Endodermal cell (in vitro differentiated cells): ENCODE measurements at regions not wholly inside any gene's neighbourhood (a gene's known extent, or its start where the extent isn't known, plus 50 kb on each side); places are given as distances from the start of the nearest gene placed in this dataset.

Experiments
- DNase-seq: peaks from one replicate; pipeline ENCODE4 v3.0.0-alpha.2; 2017
- H3K27ac ChIP-seq: 2 replicates; pipeline ENCODE4 v1.5.1; 2013; ENCODE audit warnings: mild to moderate bottlenecking, low read depth, low read length, moderate library complexity
- H3K27me3 ChIP-seq: 2 replicates; pipeline ENCODE4 v1.6.1; 2013; ENCODE audit warnings: mild to moderate bottlenecking, low read length, moderate library complexity; ENCODE audit not compliant: insufficient read depth, control insufficient read depth, poor library complexity, severe bottlenecking
- H3K36me3 ChIP-seq: 2 replicates; pipeline ENCODE4 v1.7.0; 2013; ENCODE audit warnings: mild to moderate bottlenecking, low read length, moderate library complexity; ENCODE audit not compliant: control insufficient read depth, insufficient read depth
- H3K4me1 ChIP-seq: one replicate; pipeline ENCODE4 v1.7.0; 2013; ENCODE audit warnings: low read length; ENCODE audit not compliant: control insufficient read depth, insufficient read depth
- H3K4me3 ChIP-seq: 2 replicates; pipeline ENCODE4 v1.5.1; 2013; ENCODE audit warnings: mild to moderate bottlenecking, low read length, moderate library complexity
- H3K9ac ChIP-seq: 2 replicates; pipeline ENCODE4 v1.6.1; 2013; ENCODE audit warnings: mild to moderate bottlenecking, low read length, moderate library complexity; ENCODE audit not compliant: poor library complexity, severe bottlenecking; ENCODE audit errors: extremely low read depth
- H3K9me3 ChIP-seq: 2 replicates; pipeline ENCODE4 v1.6.1; 2013; ENCODE audit warnings: mild to moderate bottlenecking, low read length, moderate library complexity; ENCODE audit not compliant: control insufficient read depth
- H3K27ac Mint-ChIP-seq: 2 replicates; pipeline ENCODE4 v1.8.0; 2020; ENCODE audit warnings: mixed read lengths
- H3K27me3 Mint-ChIP-seq: 2 replicates; pipeline ENCODE4 v1.8.0; 2021; ENCODE audit warnings: mild to moderate bottlenecking, mixed read lengths; ENCODE audit not compliant: insufficient read depth
- H3K36me3 Mint-ChIP-seq: 2 replicates; pipeline ENCODE4 v1.8.0; 2020; ENCODE audit warnings: low read depth, mixed read lengths
- H3K4me1 Mint-ChIP-seq: 2 replicates; pipeline ENCODE4 v1.8.0; 2020; ENCODE audit warnings: mixed read lengths
- H3K4me3 Mint-ChIP-seq: 2 replicates; pipeline ENCODE4 v1.8.0; 2020; ENCODE audit warnings: mild to moderate bottlenecking, moderate library complexity, mixed read lengths
- H3K9me3 Mint-ChIP-seq: 2 replicates; pipeline ENCODE4 v1.8.0; 2020; ENCODE audit warnings: mild to moderate bottlenecking, mixed read lengths
- WGBS, 2 experiments: methylation state at CpG; one replicate each; pipeline versions ENCODE4 v1.1.5 to v1.1.7; 2013; ENCODE audit warnings: missing lambda C conversion rate in 2 of 2, mixed read lengths in 1 of 2; ENCODE audit not compliant: insufficient coverage in 1 of 2, insufficient read length in 1 of 2; 5-methylcytosine and 5-hydroxymethylcytosine counted together
- TF ChIP-seq, protein P1 (sequence below): fragments of 200-600 bp; sonication (generic); conservative IDR thresholded peaks from 2 replicates; pipeline ENCODE4 v1.5.0; 2021; ENCODE audit warnings: antibody characterized with exemption, mild to moderate bottlenecking

DNA sequence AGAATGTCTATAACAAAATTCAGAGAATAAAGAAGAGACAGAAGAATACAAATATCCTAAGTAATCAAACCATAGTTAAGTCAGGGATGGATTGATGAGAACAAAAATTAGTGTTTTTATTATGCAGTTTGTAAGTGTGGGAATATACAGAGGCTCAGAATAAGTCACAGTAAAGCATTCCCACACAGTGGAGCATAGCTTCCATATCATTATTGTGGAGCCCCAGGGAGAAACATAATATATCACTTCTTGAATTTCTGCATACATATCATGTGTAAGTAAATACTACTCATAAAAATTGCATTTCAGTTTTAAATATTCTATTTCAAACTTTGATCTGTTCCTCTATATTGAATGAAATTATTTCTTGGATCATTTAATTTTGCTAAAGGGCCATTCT, 790.4 kb downstream of the PLA2G4A start:
- Mint-ChIP-seq H3K4me3 (no peak overlapping the region), H3K9me3 (peaks cover 30% of the 10 kb centered on the region), H3K27me3 (no peaks in the 10 kb centered on the region), H3K4me1 (no peaks in the 10 kb centered on the region), H3K36me3 (peaks cover 4% of the 10 kb centered on the region), H3K27ac (no peak overlapping the region)
- TF ChIP-seq, protein P1, sequence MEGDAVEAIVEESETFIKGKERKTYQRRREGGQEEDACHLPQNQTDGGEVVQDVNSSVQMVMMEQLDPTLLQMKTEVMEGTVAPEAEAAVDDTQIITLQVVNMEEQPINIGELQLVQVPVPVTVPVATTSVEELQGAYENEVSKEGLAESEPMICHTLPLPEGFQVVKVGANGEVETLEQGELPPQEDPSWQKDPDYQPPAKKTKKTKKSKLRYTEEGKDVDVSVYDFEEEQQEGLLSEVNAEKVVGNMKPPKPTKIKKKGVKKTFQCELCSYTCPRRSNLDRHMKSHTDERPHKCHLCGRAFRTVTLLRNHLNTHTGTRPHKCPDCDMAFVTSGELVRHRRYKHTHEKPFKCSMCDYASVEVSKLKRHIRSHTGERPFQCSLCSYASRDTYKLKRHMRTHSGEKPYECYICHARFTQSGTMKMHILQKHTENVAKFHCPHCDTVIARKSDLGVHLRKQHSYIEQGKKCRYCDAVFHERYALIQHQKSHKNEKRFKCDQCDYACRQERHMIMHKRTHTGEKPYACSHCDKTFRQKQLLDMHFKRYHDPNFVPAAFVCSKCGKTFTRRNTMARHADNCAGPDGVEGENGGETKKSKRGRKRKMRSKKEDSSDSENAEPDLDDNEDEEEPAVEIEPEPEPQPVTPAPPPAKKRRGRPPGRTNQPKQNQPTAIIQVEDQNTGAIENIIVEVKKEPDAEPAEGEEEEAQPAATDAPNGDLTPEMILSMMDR = no peak
- Histone ChIP-seq H3K27ac (no peak overlapping the region), H3K36me3 (no peaks in the 10 kb centered on the region), H3K4me1 (no peaks in the 10 kb centered on the region), H3K9me3 (peaks cover 20% of the 10 kb centered on the region), H3K9ac (no peak overlapping the region), H3K27me3 (no peaks in the 10 kb centered on the region), H3K4me3 (no peak overlapping the region)
- no peak for DNase-seq

DNA sequence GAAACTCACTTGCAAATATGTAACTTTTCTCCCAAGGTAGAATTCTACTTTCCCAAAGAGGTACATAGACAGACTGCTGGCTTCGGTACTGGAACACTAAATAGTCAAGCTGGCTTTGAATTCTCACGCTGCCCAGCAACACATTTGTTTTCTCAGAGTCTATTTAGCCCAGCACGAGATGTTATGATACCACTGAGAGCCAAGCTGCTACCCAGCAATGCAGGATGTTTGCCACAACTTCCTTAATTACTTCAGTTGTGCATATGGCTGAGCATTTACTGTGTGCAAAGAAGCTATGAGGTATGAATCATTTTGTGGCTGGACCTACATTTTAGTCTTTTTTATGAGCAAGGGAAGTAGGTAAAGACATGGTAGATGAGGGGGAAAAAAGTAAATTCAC, 793.2 kb downstream of the PLA2G4A start:
- Histone ChIP-seq H3K9me3 (peaks cover 19% of the 10 kb centered on the region), H3K36me3 (no peaks in the 10 kb centered on the region), H3K4me3 (no peak overlapping the region), H3K4me1 (no peaks in the 10 kb centered on the region), H3K9ac (no peak overlapping the region), H3K27me3 (no peaks in the 10 kb centered on the region), H3K27ac (no peak overlapping the region)
- TF ChIP-seq, protein P1 = no peak
- no peak for DNase-seq
- Mint-ChIP-seq H3K4me3 (no peak overlapping the region), H3K27me3 (no peaks in the 10 kb centered on the region), H3K4me1 (peaks cover 15% of the 10 kb centered on the region), H3K36me3 (no peaks in the 10 kb centered on the region), H3K27ac (no peak overlapping the region), H3K9me3 (peaks cover 15% of the 10 kb centered on the region)
- whole genome bisulfite sequencing, 2 experiments = 91 to 96% methylated on average over 3 of the region's 3 CpGs

DNA sequence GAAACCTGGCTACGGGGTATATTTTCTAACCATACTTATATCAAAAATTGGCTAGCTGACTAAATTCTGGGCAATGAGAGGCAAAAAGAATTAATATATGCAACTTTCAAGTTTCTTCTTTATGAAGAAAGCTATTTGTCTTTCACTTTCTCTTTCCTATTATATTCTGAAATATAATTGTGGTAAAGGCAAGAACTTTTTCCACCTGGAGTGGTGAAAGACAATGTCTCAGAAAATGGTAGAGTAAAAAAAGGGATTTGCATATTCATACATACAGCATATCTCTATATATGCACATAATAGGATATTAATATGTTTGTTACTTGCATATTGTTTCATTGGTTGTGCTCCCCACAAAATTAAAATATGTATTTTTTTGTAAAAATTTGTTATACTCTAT, 793.8 kb downstream of the PLA2G4A start:
- no peak for DNase-seq
- no peak overlapping the region for H3K4me3 ChIP-seq

More for the DNA sequence above, 793.8 kb downstream of the PLA2G4A start:
- Histone ChIP-seq H3K27ac (no peak overlapping the region), H3K9me3 (peaks cover 19% of the 10 kb centered on the region), H3K27me3 (no peaks in the 10 kb centered on the region), H3K4me1 (no peaks in the 10 kb centered on the region), H3K36me3 (no peaks in the 10 kb centered on the region), H3K9ac (no peak overlapping the region)
- Mint-ChIP-seq H3K36me3 (no peaks in the 10 kb centered on the region), H3K27ac (no peak overlapping the region), H3K4me3 (no peak overlapping the region), H3K4me1 (peaks cover 15% of the 10 kb centered on the region), H3K9me3 (peaks cover 9% of the 10 kb centered on the region), H3K27me3 (no peaks in the 10 kb centered on the region)
- TF ChIP-seq, protein P1 = no peak
- WGBS, 2 experiments = 88% methylated on average over 1 of the region's 1 CpG; no CpG with 5 or more reads in 1 of the 2 experiments
